ENCODE measurements at regions not wholly inside any gene's neighbourhood (a gene's known extent, or its start where the extent isn't known, plus 50 kb on each side); places are given as distances from the start of the nearest gene placed in this dataset.

- peak in 2 of 8 experiments; percentile 28 to 51 for ATAC-seq (replicated peaks in 6 of 8)
- in situ Hi-C loops (cut with MboI; ENCODE audit: low pct_unique_long_range_greater_than_20kb in 2 of 9, low sequenced_read_pairs in 9 of 9, unreplicated experiment in 9 of 9): no loop called here
- 0 to 90% (median 72%) methylated on average over 2 of the region's 2 CpGs; no CpG with 5 or more reads in 2 of the 10 experiments for WGBS, 10 experiments
These were observed 425.5 kb upstream of the SEMA6D start for GRCh38 chr15:47291767-47292166.

GRCh38 chr15:47292638-47293190 is 424.6 kb upstream of the SEMA6D start:
- WGBS, 10 experiments: 0 to 97% (median 77%) methylated on average over 1 to 6 of the region's 6 CpGs; no CpG with 5 or more reads in 1 of the 10 experiments
- in situ Hi-C loops (cut with MboI; ENCODE audit: low pct_unique_long_range_greater_than_20kb in 2 of 9, low sequenced_read_pairs in 9 of 9, unreplicated experiment in 9 of 9): no loop called here
- Histone ChIP-seq H3K4me3 (no peak overlapping the region), H3K4me1 (replicated peaks in 1 of 2) (peaks cover 2 to 6% of the 10 kb centered on the region in 2 donors), H3K27ac (no peak overlapping the region)
- no peak for ATAC-seq (replicated peaks in 6 of 8)

More at GRCh38 chr15:47291767-47292166, 425.5 kb upstream of the SEMA6D start:
- Histone ChIP-seq H3K4me1 (replicated peaks in 1 of 2) (peaks cover 0 to 6% of the 10 kb centered on the region in 2 donors), H3K27ac (no peak overlapping the region), H3K4me3 (no peak overlapping the region)

- H3K4me1 ChIP-seq (replicated peaks in 1 of 2): peaks cover 3 to 6% of the 10 kb centered on the region in 2 donors
- ATAC-seq (replicated peaks in 6 of 8): peak in 5 of 8 experiments; percentile 19 to 89 (median 72)
- in situ Hi-C loops (cut with MboI; ENCODE audit: low pct_unique_long_range_greater_than_20kb in 2 of 9, low sequenced_read_pairs in 9 of 9, unreplicated experiment in 9 of 9): no loop called here
- H3K4me3 ChIP-seq: no peak overlapping the region
- H3K27ac ChIP-seq: no peak overlapping the region
- 2 to 89% (median 68%) methylated on average over 1 to 5 of the region's 6 CpGs for WGBS, 10 experiments
These were observed 423.7 kb upstream of the SEMA6D start for GRCh38 chr15:47293466-47294162.

- in situ Hi-C loops (cut with MboI; ENCODE audit: low pct_unique_long_range_greater_than_20kb in 2 of 9, low sequenced_read_pairs in 9 of 9, unreplicated experiment in 9 of 9): no loop called here
- 4 to 80% (median 57%) methylated on average over 1 to 3 of the region's 3 CpGs for WGBS, 10 experiments
- Histone ChIP-seq H3K27ac (no peak overlapping the region), H3K4me3 (no peak overlapping the region), H3K4me1 (replicated peaks in 1 of 2) (peaks cover 3 to 6% of the 10 kb centered on the region in 2 donors)
- no peak for ATAC-seq (replicated peaks in 6 of 8)
These were observed 422.5 kb upstream of the SEMA6D start for GRCh38 chr15:47294765-47295259.

- WGBS, 10 experiments: 21 to 100% (median 81%) methylated on average over 1 to 4 of the region's 4 CpGs
- peaks cover 3 to 6% of the 10 kb centered on the region in 2 donors for H3K4me1 ChIP-seq (replicated peaks in 1 of 2)
- no peak overlapping the region for H3K4me3 ChIP-seq
- H3K27ac ChIP-seq: no peak overlapping the region
- ATAC-seq (replicated peaks in 6 of 8): no peak
- in situ Hi-C loops (cut with MboI; ENCODE audit: low pct_unique_long_range_greater_than_20kb in 2 of 9, low sequenced_read_pairs in 9 of 9, unreplicated experiment in 9 of 9): no loop called here
These were observed 420.4 kb upstream of the SEMA6D start for GRCh38 chr15:47296881-47297280.

GRCh38 chr15:47299846-47300434 is 417.4 kb upstream of the SEMA6D start:
- Histone ChIP-seq H3K27ac (no peak overlapping the region), H3K4me1 (replicated peaks in 1 of 2) (peaks cover under 1 to 3% of the 10 kb centered on the region in 2 donors), H3K4me3 (no peak overlapping the region)
- ATAC-seq (replicated peaks in 6 of 8): no peak
- in situ Hi-C loops (cut with MboI; ENCODE audit: low pct_unique_long_range_greater_than_20kb in 2 of 9, low sequenced_read_pairs in 9 of 9, unreplicated experiment in 9 of 9): no loop called here
- WGBS, 10 experiments: 17 to 83% (median 68%) methylated on average over 1 to 4 of the region's 5 CpGs; no CpG with 5 or more reads in 1 of the 10 experiments

- H3K27ac ChIP-seq: no peak overlapping the region
- H3K4me1 ChIP-seq (replicated peaks in 1 of 2): peaks cover 0 to 3% of the 10 kb centered on the region in 2 donors
- in situ Hi-C loops (cut with MboI; ENCODE audit: low pct_unique_long_range_greater_than_20kb in 2 of 9, low sequenced_read_pairs in 9 of 9, unreplicated experiment in 9 of 9): no loop called here
- no peak for ATAC-seq (replicated peaks in 6 of 8)
- no peak overlapping the region for H3K4me3 ChIP-seq
These were observed 416.7 kb upstream of the SEMA6D start for GRCh38 chr15:47300596-47300995.

GRCh38 chr15:47301481-47301880 is 415.8 kb upstream of the SEMA6D start:
- H3K27ac ChIP-seq: no peak overlapping the region
- WGBS, 10 experiments: 0 to 100% (median 38%) methylated on average over 1 to 2 of the region's 3 CpGs; no CpG with 5 or more reads in 1 of the 10 experiments
- in situ Hi-C loops (cut with MboI; ENCODE audit: low pct_unique_long_range_greater_than_20kb in 2 of 9, low sequenced_read_pairs in 9 of 9, unreplicated experiment in 9 of 9): no loop called here
- ATAC-seq (replicated peaks in 6 of 8): peak in 1 of 8 experiments; percentile 56
- peaks cover 0 to 3% of the 10 kb centered on the region in 2 donors for H3K4me1 ChIP-seq (replicated peaks in 1 of 2)
- no peak overlapping the region for H3K4me3 ChIP-seq

GRCh38 chr15:47304656-47305055 is 412.6 kb upstream of the SEMA6D start:
- Histone ChIP-seq H3K4me1 (replicated peaks in 1 of 2) (no peaks in the 10 kb centered on the region), H3K27ac (no peak overlapping the region), H3K4me3 (no peak overlapping the region)
- ATAC-seq (replicated peaks in 6 of 8): peak in 3 of 8 experiments; percentile 17 to 77 (median 72)
- in situ Hi-C loops (cut with MboI; ENCODE audit: low pct_unique_long_range_greater_than_20kb in 2 of 9, low sequenced_read_pairs in 9 of 9, unreplicated experiment in 9 of 9): no loop called here

GRCh38 chr15:47312161-47312560 is 405.1 kb upstream of the SEMA6D start:
- Histone ChIP-seq H3K27ac (no peak overlapping the region), H3K4me3 (no peak overlapping the region), H3K4me1 (replicated peaks in 1 of 2) (no peaks in the 10 kb centered on the region)
- 0 to 100% (median 75%) methylated on average over 1 to 3 of the region's 3 CpGs; no CpG with 5 or more reads in 1 of the 10 experiments for WGBS, 10 experiments
- ATAC-seq (replicated peaks in 6 of 8): peak in 3 of 8 experiments; percentile 48 to 91 (median 84)
- in situ Hi-C loops (cut with MboI; ENCODE audit: low pct_unique_long_range_greater_than_20kb in 2 of 9, low sequenced_read_pairs in 9 of 9, unreplicated experiment in 9 of 9): no loop called here

GRCh38 chr15:47326410-47327333 is 390.6 kb upstream of the SEMA6D start:
- WGBS, 10 experiments: 3 to 90% (median 68%) methylated on average over 1 to 5 of the region's 5 CpGs; no CpG with 5 or more reads in 1 of the 10 experiments
- no peak overlapping the region for H3K27ac ChIP-seq
- ATAC-seq (replicated peaks in 6 of 8): peak in 2 of 8 experiments; percentile 70 to 79

GRCh38 chr15:47331829-47332393 is 385.4 kb upstream of the SEMA6D start:
- H3K27ac ChIP-seq: no peak overlapping the region
- ATAC-seq (replicated peaks in 6 of 8): peak in 6 of 8 experiments; percentile 49 to 83 (median 79)
- 0 to 95% (median 64%) methylated on average over 2 to 6 of the region's 6 CpGs; no CpG with 5 or more reads in 2 of the 10 experiments for WGBS, 10 experiments

More at GRCh38 chr15:47326410-47327333, 390.6 kb upstream of the SEMA6D start:
- Histone ChIP-seq H3K4me1 (replicated peaks in 1 of 2) (peaks cover 0 to under 1% of the 10 kb centered on the region in 2 donors), H3K4me3 (no peak overlapping the region)
- in situ Hi-C loops (cut with MboI; ENCODE audit: low pct_unique_long_range_greater_than_20kb in 2 of 9, low sequenced_read_pairs in 9 of 9, unreplicated experiment in 9 of 9): no loop called here

More at GRCh38 chr15:47331829-47332393, 385.4 kb upstream of the SEMA6D start:
- in situ Hi-C loops (cut with MboI; ENCODE audit: low pct_unique_long_range_greater_than_20kb in 2 of 9, low sequenced_read_pairs in 9 of 9, unreplicated experiment in 9 of 9): no loop called here
- Histone ChIP-seq H3K4me1 (replicated peaks in 1 of 2) (peaks cover 0 to 3% of the 10 kb centered on the region in 2 donors), H3K4me3 (no peak overlapping the region)

Measured in motor neuron (in vitro differentiated cells).